RWPE2 (cell line): ENCODE measurements at regions not wholly inside any gene's neighbourhood (a gene's known extent, or its start where the extent isn't known, plus 50 kb on each side); places are given as distances from the start of the nearest gene placed in this dataset.
"Not testable (repeated sequence)": the region's sequence is repeated elsewhere in the genome, so short reads cannot be mapped to it uniquely, and the experiment has no call there.

Experiments
- ATAC-seq: fragments of 200-7000 bp; cut with Tn5 transposase; 3 replicates; pipeline ENCODE4 v1.9.1; 2021; ENCODE audit warnings: low read depth
- DNase-seq: peaks from one replicate; pipeline ENCODE4 v3.0.0-alpha.2; 2020; ENCODE audit warnings: low spot score
- H3K27ac ChIP-seq: fragments of 450-650 bp; 2 replicates; pipeline ENCODE4 v1.5.1; 2017; ENCODE audit warnings: mild to moderate bottlenecking; ENCODE audit not compliant: poor library complexity, severe bottlenecking
- H3K27me3 ChIP-seq: fragments of 250-450 bp; sonication (Bioruptor Pico); 2 replicates; pipeline ENCODE4 v1.5.1; 2021; ENCODE audit warnings: mild to moderate bottlenecking, moderate library complexity; ENCODE audit not compliant: insufficient read depth, poor library complexity, severe bottlenecking
- H3K36me3 ChIP-seq: fragments of 250-450 bp; sonication (Bioruptor Pico); 2 replicates; pipeline ENCODE4 v1.5.1; 2020; ENCODE audit warnings: low read depth, mild to moderate bottlenecking, moderate library complexity
- H3K4me1 ChIP-seq: fragments of 250-450 bp; sonication (Bioruptor Pico); 2 replicates; pipeline ENCODE4 v1.5.1; 2021; ENCODE audit warnings: mild to moderate bottlenecking, moderate library complexity; ENCODE audit not compliant: insufficient read depth, poor library complexity, severe bottlenecking
- H3K4me3 ChIP-seq: fragments of 250-450 bp; sonication (Bioruptor Pico); 2 replicates; pipeline ENCODE4 v1.5.1; 2021; ENCODE audit warnings: mild to moderate bottlenecking, moderate library complexity; ENCODE audit not compliant: severe bottlenecking
- H3K9me3 ChIP-seq: fragments of 250-450 bp; sonication (Bioruptor Pico); 2 replicates; pipeline ENCODE4 v1.5.1; 2021; ENCODE audit warnings: mild to moderate bottlenecking, moderate library complexity; ENCODE audit not compliant: severe bottlenecking
- TF ChIP-seq, protein P1 (sequence below): fragments of 450-650 bp; IDR thresholded peaks from one replicate; pipeline ENCODE4 v1.5.1; 2017; ENCODE audit warnings: mild to moderate bottlenecking, moderate library complexity; ENCODE audit not compliant: poor library complexity, severe bottlenecking

DNA sequence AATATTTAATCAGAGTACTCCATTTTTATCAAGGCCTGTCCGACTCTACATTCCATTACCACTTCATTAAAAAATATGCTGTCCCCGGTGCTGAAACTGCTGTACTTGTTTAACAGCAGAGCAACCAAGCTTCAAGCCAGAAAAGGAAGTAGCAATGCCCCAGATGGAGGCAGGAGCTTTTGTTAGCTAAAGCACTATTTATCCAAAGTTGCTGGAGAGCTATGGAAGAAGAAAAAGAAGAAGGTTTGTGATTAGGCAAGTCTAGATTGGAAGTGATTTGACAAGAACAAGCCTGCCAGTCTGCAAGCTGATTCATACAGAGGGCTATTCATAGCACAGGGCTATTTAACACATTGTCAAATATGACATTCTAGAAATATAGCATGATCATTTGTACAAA lies 160.9 kb upstream of the SPTLC3 start:
- Histone ChIP-seq H3K9me3 (no peaks in the 10 kb centered on the region), H3K27me3 (no peaks in the 10 kb centered on the region), H3K4me3 (no peak overlapping the region), H3K36me3 (no peaks in the 10 kb centered on the region), H3K4me1 (no peaks in the 10 kb centered on the region), H3K27ac (no peak overlapping the region)
- DNase-seq (no peak), ATAC-seq (peak; percentile 31; the same call in 1 of the 3 replicates)
- TF ChIP-seq, protein P1, sequence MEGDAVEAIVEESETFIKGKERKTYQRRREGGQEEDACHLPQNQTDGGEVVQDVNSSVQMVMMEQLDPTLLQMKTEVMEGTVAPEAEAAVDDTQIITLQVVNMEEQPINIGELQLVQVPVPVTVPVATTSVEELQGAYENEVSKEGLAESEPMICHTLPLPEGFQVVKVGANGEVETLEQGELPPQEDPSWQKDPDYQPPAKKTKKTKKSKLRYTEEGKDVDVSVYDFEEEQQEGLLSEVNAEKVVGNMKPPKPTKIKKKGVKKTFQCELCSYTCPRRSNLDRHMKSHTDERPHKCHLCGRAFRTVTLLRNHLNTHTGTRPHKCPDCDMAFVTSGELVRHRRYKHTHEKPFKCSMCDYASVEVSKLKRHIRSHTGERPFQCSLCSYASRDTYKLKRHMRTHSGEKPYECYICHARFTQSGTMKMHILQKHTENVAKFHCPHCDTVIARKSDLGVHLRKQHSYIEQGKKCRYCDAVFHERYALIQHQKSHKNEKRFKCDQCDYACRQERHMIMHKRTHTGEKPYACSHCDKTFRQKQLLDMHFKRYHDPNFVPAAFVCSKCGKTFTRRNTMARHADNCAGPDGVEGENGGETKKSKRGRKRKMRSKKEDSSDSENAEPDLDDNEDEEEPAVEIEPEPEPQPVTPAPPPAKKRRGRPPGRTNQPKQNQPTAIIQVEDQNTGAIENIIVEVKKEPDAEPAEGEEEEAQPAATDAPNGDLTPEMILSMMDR: no peak

DNA sequence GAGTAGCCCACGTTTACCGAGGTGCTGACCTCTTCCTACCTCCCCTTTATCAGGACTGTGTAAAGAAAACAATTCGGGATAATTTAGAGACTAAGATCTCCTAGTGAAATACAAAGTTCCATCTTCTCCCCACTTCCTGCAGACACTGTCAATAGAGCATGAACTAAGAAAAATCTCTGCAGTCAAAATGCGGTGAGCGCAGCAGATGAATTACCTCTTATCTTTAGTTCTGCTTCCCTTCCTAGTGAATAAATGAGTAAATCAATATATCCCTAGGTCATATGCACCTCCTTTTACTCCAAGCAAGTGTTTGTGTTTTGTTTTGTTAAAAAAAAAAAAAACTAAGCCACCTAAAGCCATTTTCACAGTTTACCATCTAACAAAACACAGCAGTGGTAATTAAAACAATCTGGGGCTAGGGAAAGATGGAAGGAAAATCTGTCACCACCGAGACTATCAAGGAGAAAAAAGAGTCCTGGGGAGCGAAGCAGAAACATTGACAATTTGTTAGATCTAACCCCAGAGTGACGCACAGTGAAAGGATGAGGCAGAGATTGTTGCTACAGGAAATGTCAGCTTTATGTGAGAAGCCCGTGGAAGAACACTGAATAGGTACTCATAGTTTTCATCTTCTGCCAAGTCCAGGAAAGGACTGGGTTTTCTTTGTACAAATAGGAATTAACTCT lies 159.4 kb upstream of the SPTLC3 start:
- no peaks in the 10 kb centered on the region for H3K9me3 ChIP-seq
- ATAC-seq (no peak), DNase-seq (no peak)
- no peaks in the 10 kb centered on the region for H3K27me3 ChIP-seq
- H3K4me1 ChIP-seq: no peaks in the 10 kb centered on the region
- H3K27ac ChIP-seq: no peak overlapping the region
- H3K36me3 ChIP-seq: no peaks in the 10 kb centered on the region
- TF ChIP-seq, protein P1: no peak
- H3K4me3 ChIP-seq: no peak overlapping the region

- not testable (repeated sequence) for H3K27ac ChIP-seq, H3K4me1 ChIP-seq, H3K9me3 ChIP-seq, ATAC-seq, DNase-seq, H3K4me3 ChIP-seq, H3K36me3 ChIP-seq, H3K27me3 ChIP-seq
Measured at GRCh38 chr20:12857643-12858042, 151.1 kb upstream of the SPTLC3 start.

GRCh38 chr20:12860619-12861247 lies 148.0 kb upstream of the SPTLC3 start:
- no peaks in the 10 kb centered on the region for H3K4me1 ChIP-seq
- TF ChIP-seq, protein P1: no peak
- H3K36me3 ChIP-seq: no peaks in the 10 kb centered on the region
- no peak overlapping the region for H3K4me3 ChIP-seq
- DNase-seq: no peak
- H3K9me3 ChIP-seq: no peaks in the 10 kb centered on the region
- no peaks in the 10 kb centered on the region for H3K27me3 ChIP-seq
- no peak overlapping the region for H3K27ac ChIP-seq
- ATAC-seq: no peak

- no peak for ATAC-seq
- TF ChIP-seq, protein P1: no peak
- no peaks in the 10 kb centered on the region for H3K36me3 ChIP-seq
- no peaks in the 10 kb centered on the region for H3K9me3 ChIP-seq
- H3K27ac ChIP-seq: no peak overlapping the region
- no peak for DNase-seq
- no peaks in the 10 kb centered on the region for H3K4me1 ChIP-seq
- H3K27me3 ChIP-seq: no peaks in the 10 kb centered on the region
- H3K4me3 ChIP-seq: no peak overlapping the region
Measured at GRCh38 chr20:12869669-12870068, 139.1 kb upstream of the SPTLC3 start.
